Neuronal stem cell (in vitro differentiated cells): ENCODE measurements at regions not wholly inside any gene's neighbourhood (a gene's known extent, or its start where the extent isn't known, plus 50 kb on each side); places are given as distances from the start of the nearest gene placed in this dataset.

Experiments used
- DNase-seq: peaks from one replicate; pipeline ENCODE4 v3.0.0-alpha.2; 2013; ENCODE audit warnings: low spot score
- H2AFZ ChIP-seq: one replicate; pipeline ENCODE4 v1.6.1; 2013; ENCODE audit warnings: mild to moderate bottlenecking, low read length, inconsistent platforms
- H2AK5ac ChIP-seq: 2 replicates; pipeline ENCODE4 v1.6.1; 2013; ENCODE audit warnings: low read depth, mild to moderate bottlenecking, inconsistent platforms, low read length, moderate library complexity, mixed read lengths
- H2BK120ac ChIP-seq: 2 replicates; pipeline ENCODE4 v1.6.1; 2013; ENCODE audit warnings: low read depth, mild to moderate bottlenecking, inconsistent platforms, low read length, moderate library complexity, mixed read lengths
- H2BK12ac ChIP-seq: one replicate; pipeline ENCODE4 v1.6.1; 2013; ENCODE audit warnings: low read length, inconsistent platforms
- H2BK15ac ChIP-seq: 2 replicates; pipeline ENCODE4 v1.6.1; 2013; ENCODE audit warnings: mild to moderate bottlenecking, low read length, inconsistent platforms, mixed read lengths
- H2BK5ac ChIP-seq: one replicate; pipeline ENCODE4 v1.6.1; 2013; ENCODE audit warnings: inconsistent platforms, mild to moderate bottlenecking, low read length, moderate library complexity
- H3K14ac ChIP-seq: one replicate; pipeline ENCODE4 v1.6.1; 2013; ENCODE audit warnings: low read length, inconsistent platforms
- H3K18ac ChIP-seq: 2 replicates; pipeline ENCODE4 v1.6.1; 2013; ENCODE audit warnings: low read length, inconsistent platforms
- H3K23ac ChIP-seq: 2 replicates; pipeline ENCODE4 v1.6.1; 2013; ENCODE audit warnings: low read depth, mild to moderate bottlenecking, mixed read lengths, low read length, inconsistent platforms; ENCODE audit not compliant: poor library complexity
- H3K27ac ChIP-seq: replicated peaks from 3 replicates; pipeline ENCODE4 v1.5.1; 2013; ENCODE audit warnings: low read length, inconsistent platforms
- H3K27me3 ChIP-seq, 3 experiments: 2 replicates each; pipeline ENCODE4 v1.6.1; 2013; ENCODE audit warnings: low read length in 3 of 3, mild to moderate bottlenecking in 2 of 3, inconsistent platforms in 1 of 3, low read depth in 1 of 3, mixed read lengths in 1 of 3, moderate library complexity in 1 of 3; ENCODE audit not compliant: control insufficient read depth in 3 of 3, insufficient read depth in 3 of 3
- H3K36me3 ChIP-seq, 2 donors: replicated peaks in 1 of 2; 2 replicates each; pipeline ENCODE4 v1.6.1; 2013; ENCODE audit warnings: low read length in 2 of 2; ENCODE audit not compliant: control insufficient read depth in 2 of 2, insufficient read depth in 2 of 2
- H3K4ac ChIP-seq: 2 replicates; pipeline ENCODE4 v1.6.1; 2013; ENCODE audit warnings: inconsistent platforms, mild to moderate bottlenecking, low read length, moderate library complexity
- H3K4me1 ChIP-seq, 2 donors: 1 replicate in 1 of 2; 2 replicates in 1 of 2; pipeline ENCODE4 v1.6.1; 2013; ENCODE audit warnings: low read length in 2 of 2, low read depth in 1 of 2; ENCODE audit not compliant: control insufficient read depth in 2 of 2, insufficient read depth in 1 of 2
- H3K4me2 ChIP-seq: one replicate; pipeline ENCODE4 v1.6.1; 2013; ENCODE audit warnings: mild to moderate bottlenecking, low read length, inconsistent platforms; ENCODE audit not compliant: insufficient read depth, poor library complexity, severe bottlenecking
- H3K4me3 ChIP-seq, 2 donors: 2 replicates each; pipeline ENCODE4 v1.5.1; 2013; ENCODE audit warnings: low read length in 2 of 2, mild to moderate bottlenecking in 2 of 2, inconsistent platforms in 1 of 2, moderate library complexity in 1 of 2
- H3K79me1 ChIP-seq: one replicate; pipeline ENCODE4 v1.6.1; 2013; ENCODE audit warnings: low read depth, mild to moderate bottlenecking, inconsistent platforms, low read length, moderate library complexity
- H3K9ac ChIP-seq: one replicate; pipeline ENCODE4 v1.6.1; 2013; ENCODE audit warnings: mild to moderate bottlenecking, low read depth, low read length, inconsistent platforms; ENCODE audit not compliant: poor library complexity
- H3K9me3 ChIP-seq, 2 donors: replicated peaks in 1 of 2; 2 replicates each; pipeline versions ENCODE3 to v1.6.1; 2013; ENCODE audit warnings: low read length in 2 of 2, mild to moderate bottlenecking in 2 of 2, inconsistent platforms in 1 of 2, low read depth in 1 of 2, mixed read lengths in 1 of 2, moderate library complexity in 1 of 2; ENCODE audit not compliant: control insufficient read depth in 2 of 2, insufficient read depth in 1 of 2
- H4K8ac ChIP-seq: one replicate; pipeline ENCODE4 v1.6.1; 2013; ENCODE audit warnings: low read depth, mild to moderate bottlenecking, inconsistent platforms, low read length, moderate library complexity
- H4K91ac ChIP-seq: one replicate; pipeline ENCODE4 v1.6.1; 2013; ENCODE audit warnings: low read length, low read depth, mild to moderate bottlenecking, inconsistent platforms; ENCODE audit not compliant: poor library complexity
- WGBS, 2 donors: extraction: QIAGEN DNeasy Blood & Tissue Kit; methylation state at CpG; one replicate each; pipeline ENCODE4 v1.1.7; 2013; ENCODE audit warnings: missing lambda C conversion rate in 2 of 2, mixed read lengths in 1 of 2; ENCODE audit not compliant: insufficient read length in 2 of 2, insufficient replicate concordance in 1 of 2; ENCODE audit errors: extremely low coverage in 2 of 2; 5-methylcytosine and 5-hydroxymethylcytosine counted together

DNA sequence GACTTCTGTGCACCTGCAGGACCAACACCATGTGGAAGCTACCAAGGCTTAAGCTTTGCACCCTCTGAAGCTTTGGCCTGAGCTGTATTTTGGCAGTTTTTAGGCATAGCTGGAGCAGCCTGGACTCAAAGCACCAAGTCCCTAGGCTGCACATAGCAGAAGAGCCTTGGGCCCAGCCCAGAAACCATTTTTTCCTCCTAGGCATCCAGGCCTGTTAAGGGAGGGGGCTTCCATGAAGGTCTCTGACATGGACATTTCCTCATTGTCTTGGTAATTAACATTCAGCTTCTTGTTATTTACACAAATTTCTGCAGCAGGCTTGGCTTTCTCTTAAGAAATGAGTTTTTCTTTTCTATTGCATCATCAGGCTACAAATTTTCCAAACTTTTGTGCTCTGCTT lies 475.8 kb upstream of the FLRT2 start:
- no peak for DNase-seq
- no peak overlapping the region for H3K4me3 ChIP-seq
- H2AFZ ChIP-seq = no peak overlapping the region

DNA sequence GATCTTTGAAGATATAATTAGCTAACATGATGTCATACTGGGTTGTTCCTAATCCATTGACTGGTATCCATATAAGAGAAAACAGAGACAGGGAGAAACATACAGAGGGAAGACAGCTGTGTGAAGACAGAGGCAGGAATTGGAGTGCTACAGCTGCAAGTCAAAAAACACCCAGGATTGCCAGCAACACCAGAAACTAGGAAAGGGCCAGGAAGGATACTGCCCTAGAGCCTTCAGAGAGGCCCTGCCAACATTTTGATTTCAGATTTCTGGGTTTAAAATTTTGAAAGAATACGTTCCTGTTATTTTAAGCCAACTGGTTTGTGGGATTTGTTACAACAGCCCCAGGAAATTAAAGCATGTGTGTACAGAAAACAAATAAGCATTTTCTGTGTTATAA lies 473.7 kb upstream of the FLRT2 start:
- H3K4me3 ChIP-seq = no peak overlapping the region
- H3K4ac ChIP-seq = no peak overlapping the region
- no peak overlapping the region for H3K18ac ChIP-seq
- no peak overlapping the region for H3K23ac ChIP-seq
- no peak overlapping the region for H2AK5ac ChIP-seq
- no peaks in the 10 kb centered on the region for H3K36me3 ChIP-seq
- H2BK12ac ChIP-seq = no peak overlapping the region
- no CpG with 5 or more reads among the region's 1 CpG for WGBS, 2 donors
- H2BK120ac ChIP-seq = no peak overlapping the region
- no peak overlapping the region for H3K27ac ChIP-seq
- H4K8ac ChIP-seq = no peak overlapping the region
- no peak overlapping the region for H2BK15ac ChIP-seq
- no peak overlapping the region for H3K14ac ChIP-seq
- H4K91ac ChIP-seq = no peak overlapping the region
- no peak for DNase-seq
- peaks cover 6% of the 10 kb centered on the region in 2 donors for H3K9me3 ChIP-seq
- H2AFZ ChIP-seq = no peak overlapping the region
- H3K9ac ChIP-seq = no peak overlapping the region
- H3K4me1 ChIP-seq = no peaks in the 10 kb centered on the region
- no peak overlapping the region for H3K4me2 ChIP-seq
- no peaks in the 10 kb centered on the region for H3K79me1 ChIP-seq
- no peaks in the 10 kb centered on the region for H3K27me3 ChIP-seq
- H2BK5ac ChIP-seq = no peak overlapping the region

More for the DNA sequence above, 475.8 kb upstream of the FLRT2 start:
- Histone ChIP-seq H2BK15ac (no peak overlapping the region), H2BK5ac (no peak overlapping the region), H3K9me3 (peaks cover 6% of the 10 kb centered on the region in 2 donors), H3K14ac (no peak overlapping the region), H4K8ac (no peak overlapping the region), H3K79me1 (no peaks in the 10 kb centered on the region), H3K36me3 (no peaks in the 10 kb centered on the region), H2AK5ac (no peak overlapping the region), H3K18ac (no peak overlapping the region), H2BK120ac (no peak overlapping the region), H2BK12ac (no peak overlapping the region), H3K27me3 (no peaks in the 10 kb centered on the region), H3K23ac (no peak overlapping the region), H3K4me2 (no peak overlapping the region), H3K27ac (no peak overlapping the region), H3K4ac (no peak overlapping the region), H3K4me1 (no peaks in the 10 kb centered on the region), H4K91ac (no peak overlapping the region), H3K9ac (no peak overlapping the region)

DNA sequence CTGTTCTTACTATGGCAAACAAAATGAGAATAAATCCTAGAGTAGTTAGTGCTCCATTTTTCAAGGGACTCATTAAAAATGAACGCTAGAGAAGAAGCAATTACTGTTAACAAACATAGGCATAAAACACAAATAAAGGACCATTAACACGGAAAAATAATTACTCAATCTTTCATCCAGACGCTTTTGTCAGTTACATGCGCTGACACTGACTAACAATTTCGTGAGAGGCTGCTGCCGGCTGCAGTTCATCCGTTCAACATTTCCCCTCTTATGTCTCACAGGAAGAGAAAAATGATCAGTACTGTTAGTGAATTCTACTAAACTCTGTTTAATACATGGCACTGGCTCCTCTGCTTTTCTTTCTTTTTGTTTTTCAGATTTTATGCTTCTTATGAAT lies 472.7 kb upstream of the FLRT2 start:
- Histone ChIP-seq H3K14ac (no peak overlapping the region), H2BK12ac (no peak overlapping the region), H3K27me3 (no peaks in the 10 kb centered on the region), H2BK15ac (no peak overlapping the region), H3K27ac (no peak overlapping the region), H3K18ac (no peak overlapping the region), H3K4me3 (no peak overlapping the region), H4K91ac (no peak overlapping the region), H3K36me3 (no peaks in the 10 kb centered on the region), H2BK120ac (no peak overlapping the region), H3K79me1 (no peaks in the 10 kb centered on the region), H3K23ac (no peak overlapping the region), H2AFZ (no peak overlapping the region), H3K9ac (no peak overlapping the region), H3K4me1 (no peaks in the 10 kb centered on the region), H3K4ac (no peak overlapping the region), H2AK5ac (no peak overlapping the region), H3K4me2 (no peak overlapping the region), H4K8ac (no peak overlapping the region), H2BK5ac (no peak overlapping the region), H3K9me3 (peaks cover 6% of the 10 kb centered on the region in 2 donors)
- no CpG with 5 or more reads among the region's 7 CpGs for WGBS, 2 donors
- no peak for DNase-seq

GRCh38 chr14:85058150-85058549 lies 471.8 kb upstream of the FLRT2 start:
- no peaks in the 10 kb centered on the region for H3K36me3 ChIP-seq
- H3K23ac ChIP-seq = no peak overlapping the region
- no peaks in the 10 kb centered on the region for H3K79me1 ChIP-seq
- no peaks in the 10 kb centered on the region for H3K4me1 ChIP-seq
- DNase-seq = no peak
- H2BK12ac ChIP-seq = no peak overlapping the region
- H3K4ac ChIP-seq = no peak overlapping the region
- H4K8ac ChIP-seq = no peak overlapping the region
- H3K9ac ChIP-seq = no peak overlapping the region
- H2BK120ac ChIP-seq = no peak overlapping the region
- H3K9me3 ChIP-seq = peaks cover 6% of the 10 kb centered on the region in 2 donors
- no peak overlapping the region for H2BK15ac ChIP-seq
- no peak overlapping the region for H3K4me3 ChIP-seq
- H3K4me2 ChIP-seq = no peak overlapping the region
- no peak overlapping the region for H3K27ac ChIP-seq
- H2BK5ac ChIP-seq = no peak overlapping the region
- no peak overlapping the region for H2AK5ac ChIP-seq
- no peaks in the 10 kb centered on the region for H3K27me3 ChIP-seq
- H3K18ac ChIP-seq = no peak overlapping the region
- H2AFZ ChIP-seq = no peak overlapping the region
- no peak overlapping the region for H4K91ac ChIP-seq
- H3K14ac ChIP-seq = no peak overlapping the region
